Liver (tissue), 3 donors: ENCODE measurements at regions not wholly inside any gene's neighbourhood (a gene's known extent, or its start where the extent isn't known, plus 50 kb on each side); places are given as distances from the start of the nearest gene placed in this dataset.

ENCODE experiments used
- EGR1 ChIP-seq, 2 donors: IDR thresholded peaks; 2 replicates each; pipeline ENCODE4 v1.6.1; 2016 to 2018; ENCODE audit warnings: antibody characterized with exemption in 2 of 2, low read depth in 2 of 2
- GABPA ChIP-seq, 2 donors: IDR thresholded peaks in 1 of 2; conservative IDR thresholded peaks in 1 of 2; 2 replicates each; pipeline ENCODE4 v1.6.1; 2016; ENCODE audit warnings: antibody characterized with exemption in 2 of 2, mild to moderate bottlenecking in 1 of 2, moderate library complexity in 1 of 2
- JUND ChIP-seq, 2 donors: IDR thresholded peaks; 2 replicates each; pipeline ENCODE4 v1.6.1; 2016; ENCODE audit warnings: antibody characterized with exemption in 2 of 2
- RAD21 ChIP-seq, 2 donors: IDR thresholded peaks; 2 replicates each; pipeline ENCODE4 v1.6.1; 2016; ENCODE audit warnings: antibody characterized with exemption in 2 of 2, mild to moderate bottlenecking in 2 of 2
- TAF1 ChIP-seq: conservative IDR thresholded peaks from 2 replicates; pipeline ENCODE4 v1.6.1; 2016; ENCODE audit warnings: antibody characterized with exemption, mild to moderate bottlenecking
- YY1 ChIP-seq: IDR thresholded peaks from 2 replicates; pipeline ENCODE4 v1.6.1; 2016; ENCODE audit warnings: antibody characterized with exemption, mild to moderate bottlenecking
- TF ChIP-seq, protein P1 (sequence below): fragments of 150-350 bp; IDR thresholded peaks from 2 replicates; pipeline ENCODE4 v1.5.1; 2017; ENCODE audit warnings: improper control_type of control experiment, low read depth, low read length; ENCODE audit not compliant: missing input control
- TF ChIP-seq, protein P2 (sequence below): IDR thresholded peaks from 2 replicates; pipeline ENCODE4 v1.6.1; 2016; ENCODE audit warnings: antibody characterized with exemption
- donor health status: healthy.
- donor health status: healthy.

DNA sequence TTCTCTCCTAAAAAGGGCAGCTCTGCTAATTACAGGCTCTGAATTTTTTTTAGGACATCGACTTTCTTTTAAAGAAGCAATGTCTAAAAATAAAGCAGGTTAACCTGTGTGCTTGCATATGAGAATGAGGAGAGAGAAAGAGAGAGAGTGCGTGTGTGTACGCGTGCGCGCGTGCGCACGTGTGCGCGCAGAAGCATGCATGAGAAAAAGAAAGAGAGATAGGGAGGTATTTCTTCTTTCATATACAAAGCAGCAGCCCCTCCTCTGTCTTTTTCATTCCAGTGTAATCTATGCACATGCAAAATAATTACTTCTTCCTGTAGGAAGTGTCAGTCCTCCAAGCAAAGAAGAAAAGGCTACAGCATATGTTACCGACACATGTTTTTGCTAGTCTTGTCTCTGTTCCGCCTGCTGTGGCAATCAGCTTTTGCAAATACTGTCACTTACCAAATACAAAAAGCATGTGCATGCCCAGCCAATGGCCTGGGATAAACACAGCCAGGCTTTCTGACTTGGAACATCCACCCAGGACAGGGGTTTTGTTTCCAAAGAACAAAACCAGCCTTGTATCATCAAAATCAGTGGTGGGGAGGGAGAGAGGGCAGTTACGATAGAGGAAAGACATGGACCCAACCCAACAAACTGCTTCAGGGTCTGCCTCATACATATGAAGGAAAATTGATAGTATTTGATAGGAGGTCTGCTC, 252.3 kb upstream of the SLC24A2 start:
- TF ChIP-seq RAD21 (IDR thresholded peaks at IDR 0.05) = no peak
- no peak for TF ChIP-seq TAF1
- TF ChIP-seq YY1 = no peak
- TF ChIP-seq, protein P1, sequence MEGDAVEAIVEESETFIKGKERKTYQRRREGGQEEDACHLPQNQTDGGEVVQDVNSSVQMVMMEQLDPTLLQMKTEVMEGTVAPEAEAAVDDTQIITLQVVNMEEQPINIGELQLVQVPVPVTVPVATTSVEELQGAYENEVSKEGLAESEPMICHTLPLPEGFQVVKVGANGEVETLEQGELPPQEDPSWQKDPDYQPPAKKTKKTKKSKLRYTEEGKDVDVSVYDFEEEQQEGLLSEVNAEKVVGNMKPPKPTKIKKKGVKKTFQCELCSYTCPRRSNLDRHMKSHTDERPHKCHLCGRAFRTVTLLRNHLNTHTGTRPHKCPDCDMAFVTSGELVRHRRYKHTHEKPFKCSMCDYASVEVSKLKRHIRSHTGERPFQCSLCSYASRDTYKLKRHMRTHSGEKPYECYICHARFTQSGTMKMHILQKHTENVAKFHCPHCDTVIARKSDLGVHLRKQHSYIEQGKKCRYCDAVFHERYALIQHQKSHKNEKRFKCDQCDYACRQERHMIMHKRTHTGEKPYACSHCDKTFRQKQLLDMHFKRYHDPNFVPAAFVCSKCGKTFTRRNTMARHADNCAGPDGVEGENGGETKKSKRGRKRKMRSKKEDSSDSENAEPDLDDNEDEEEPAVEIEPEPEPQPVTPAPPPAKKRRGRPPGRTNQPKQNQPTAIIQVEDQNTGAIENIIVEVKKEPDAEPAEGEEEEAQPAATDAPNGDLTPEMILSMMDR = no peak
- TF ChIP-seq EGR1 (IDR thresholded peaks at IDR 0.05; ENCODE audit: low read depth in 2 of 2) = no peak
- TF ChIP-seq, protein P2, sequence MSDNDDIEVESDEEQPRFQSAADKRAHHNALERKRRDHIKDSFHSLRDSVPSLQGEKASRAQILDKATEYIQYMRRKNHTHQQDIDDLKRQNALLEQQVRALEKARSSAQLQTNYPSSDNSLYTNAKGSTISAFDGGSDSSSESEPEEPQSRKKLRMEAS = no peak
- TF ChIP-seq JUND (IDR thresholded peaks at IDR 0.05) = no peak
- no peak for TF ChIP-seq GABPA (IDR thresholded peaks at IDR 0.05 in 1 of 2, conservative IDR thresholded peaks at IDR 0.05 in 1 of 2)
